Neural progenitor cell (in vitro differentiated cells): ENCODE measurements at regions not wholly inside any gene's neighbourhood (a gene's known extent, or its start where the extent isn't known, plus 50 kb on each side); places are given as distances from the start of the nearest gene placed in this dataset.

ENCODE experiments used
- EZH2 ChIP-seq: fragments of 200-600 bp; sonication (generic); IDR thresholded peaks from 2 replicates; pipeline ENCODE4 v1.6.1; 2017; ENCODE audit warnings: antibody characterized with exemption, mild to moderate bottlenecking, moderate library complexity
- EZH2phosphoT487 ChIP-seq: fragments of 200-600 bp; sonication (generic); IDR thresholded peaks from 2 replicates; pipeline ENCODE4 v1.6.1; 2017; ENCODE audit warnings: antibody characterized with exemption
- TF ChIP-seq, protein P1 (sequence below): fragments of 200-600 bp; sonication (generic); IDR thresholded peaks from 2 replicates; pipeline ENCODE4 v1.5.1; 2017; ENCODE audit warnings: antibody characterized with exemption, mild to moderate bottlenecking

DNA sequence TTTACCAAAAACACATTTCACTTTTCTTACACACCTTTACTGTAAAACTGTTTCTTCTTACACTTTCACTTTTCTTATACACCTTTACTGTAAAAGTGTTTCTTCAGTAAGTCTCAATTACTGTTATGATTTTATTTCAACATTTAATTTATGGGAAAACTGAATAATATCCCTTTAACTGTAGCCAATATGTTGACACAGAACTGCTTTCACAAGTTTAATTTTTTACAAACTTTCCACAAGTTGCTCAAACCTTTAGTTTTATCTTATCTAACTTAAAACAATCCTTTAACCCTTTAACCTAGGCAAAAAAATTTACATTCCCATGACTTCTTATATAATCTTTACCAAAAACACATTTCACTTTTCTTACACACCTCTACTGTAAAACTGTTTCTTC, 63.3 kb upstream of the OR5AN1 start:
- TF ChIP-seq EZH2 (no peak), EZH2phosphoT487 (no peak)
- TF ChIP-seq, protein P1, sequence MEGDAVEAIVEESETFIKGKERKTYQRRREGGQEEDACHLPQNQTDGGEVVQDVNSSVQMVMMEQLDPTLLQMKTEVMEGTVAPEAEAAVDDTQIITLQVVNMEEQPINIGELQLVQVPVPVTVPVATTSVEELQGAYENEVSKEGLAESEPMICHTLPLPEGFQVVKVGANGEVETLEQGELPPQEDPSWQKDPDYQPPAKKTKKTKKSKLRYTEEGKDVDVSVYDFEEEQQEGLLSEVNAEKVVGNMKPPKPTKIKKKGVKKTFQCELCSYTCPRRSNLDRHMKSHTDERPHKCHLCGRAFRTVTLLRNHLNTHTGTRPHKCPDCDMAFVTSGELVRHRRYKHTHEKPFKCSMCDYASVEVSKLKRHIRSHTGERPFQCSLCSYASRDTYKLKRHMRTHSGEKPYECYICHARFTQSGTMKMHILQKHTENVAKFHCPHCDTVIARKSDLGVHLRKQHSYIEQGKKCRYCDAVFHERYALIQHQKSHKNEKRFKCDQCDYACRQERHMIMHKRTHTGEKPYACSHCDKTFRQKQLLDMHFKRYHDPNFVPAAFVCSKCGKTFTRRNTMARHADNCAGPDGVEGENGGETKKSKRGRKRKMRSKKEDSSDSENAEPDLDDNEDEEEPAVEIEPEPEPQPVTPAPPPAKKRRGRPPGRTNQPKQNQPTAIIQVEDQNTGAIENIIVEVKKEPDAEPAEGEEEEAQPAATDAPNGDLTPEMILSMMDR = no peak
